GM23338 (cell line): ENCODE measurements at regions not wholly inside any gene's neighbourhood (a gene's known extent, or its start where the extent isn't known, plus 50 kb on each side); places are given as distances from the start of the nearest gene placed in this dataset.

Source experiments
- CREB1 ChIP-seq: fragments of 250-450 bp; sonication (Bioruptor Pico); IDR thresholded peaks from 2 replicates; pipeline ENCODE4 v1.5.0; 2020; ENCODE audit warnings: low read depth, mild to moderate bottlenecking, moderate library complexity
- EZH2 ChIP-seq: fragments of 200-600 bp; sonication (generic); IDR thresholded peaks from one replicate; pipeline ENCODE4 v1.8.0; 2017; ENCODE audit warnings: antibody characterized with exemption, mild to moderate bottlenecking, low read depth; ENCODE audit not compliant: unreplicated experiment
- EZH2phosphoT487 ChIP-seq: fragments of 200-600 bp; sonication (generic); IDR thresholded peaks from one replicate; pipeline ENCODE4 v1.8.1; 2018; ENCODE audit warnings: antibody characterized with exemption; ENCODE audit not compliant: unreplicated experiment
- JUNB ChIP-seq: IDR thresholded peaks from one replicate; pipeline ENCODE4 v1.6.1; 2016; ENCODE audit warnings: antibody characterized with exemption; ENCODE audit not compliant: unreplicated experiment
- NANOG ChIP-seq: IDR thresholded peaks from 2 replicates; pipeline ENCODE4 v1.6.1; 2016; ENCODE audit warnings: antibody characterized with exemption, borderline replicate concordance
- POLR2AphosphoS5 ChIP-seq: IDR thresholded peaks from 2 replicates; pipeline ENCODE4 v1.6.1; 2016; ENCODE audit warnings: antibody characterized with exemption, low read depth
- ZNF114 ChIP-seq: fragments of 250-450 bp; sonication (Bioruptor Pico); IDR thresholded peaks from 2 replicates; pipeline ENCODE4 v1.5.0; 2020; ENCODE audit warnings: mild to moderate bottlenecking, moderate library complexity
- ZNF331 ChIP-seq: fragments of 250-450 bp; sonication (Bioruptor Pico); IDR thresholded peaks from 2 replicates; pipeline ENCODE4 v1.5.0; 2020; ENCODE audit warnings: low read depth, mild to moderate bottlenecking, moderate library complexity
- TF ChIP-seq, protein P1 (sequence below), 2 experiments: fragments of 200-600 bp in 1 of 2; sonication (generic) in 1 of 2; conservative IDR thresholded peaks; 2 replicates each; pipeline versions ENCODE4 v1.5.1 to v1.6.1; 2016 to 2017; ENCODE audit warnings: antibody characterized with exemption in 2 of 2, low read depth in 2 of 2, mild to moderate bottlenecking in 2 of 2, moderate library complexity in 1 of 2
- TF ChIP-seq, protein P2 (sequence below): fragments of 250-450 bp; sonication (Bioruptor Pico); IDR thresholded peaks from 2 replicates; pipeline ENCODE4 v1.5.0; 2020; ENCODE audit warnings: mild to moderate bottlenecking, moderate library complexity
- TF ChIP-seq, protein P3 (sequence below): IDR thresholded peaks from one replicate; pipeline ENCODE4 v1.6.1; 2018; ENCODE audit warnings: antibody characterized with exemption; ENCODE audit not compliant: unreplicated experiment
- TF ChIP-seq, protein P4 (sequence below): IDR thresholded peaks from 2 replicates; pipeline ENCODE4 v1.6.1; 2016; ENCODE audit warnings: antibody characterized with exemption

DNA sequence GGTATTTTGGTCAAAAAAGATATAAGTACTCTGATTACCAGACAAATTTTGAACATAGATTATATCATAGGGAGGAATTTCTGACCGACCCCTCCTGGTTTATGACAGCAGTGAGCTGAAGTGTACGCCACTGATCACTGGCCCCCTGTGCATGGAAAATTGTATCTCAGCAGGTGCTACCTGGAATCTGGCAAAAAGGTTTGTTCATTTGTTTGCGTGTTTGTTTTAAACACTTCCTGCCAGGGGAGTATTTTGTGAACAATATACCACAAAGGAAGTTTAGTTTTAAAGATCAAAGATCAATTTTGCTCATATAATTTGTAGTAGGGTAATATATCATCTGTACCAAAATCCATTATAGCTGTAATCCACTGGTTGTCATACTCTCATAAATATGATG, 219.7 kb upstream of the TENM3 start:
- TF ChIP-seq, protein P1, sequence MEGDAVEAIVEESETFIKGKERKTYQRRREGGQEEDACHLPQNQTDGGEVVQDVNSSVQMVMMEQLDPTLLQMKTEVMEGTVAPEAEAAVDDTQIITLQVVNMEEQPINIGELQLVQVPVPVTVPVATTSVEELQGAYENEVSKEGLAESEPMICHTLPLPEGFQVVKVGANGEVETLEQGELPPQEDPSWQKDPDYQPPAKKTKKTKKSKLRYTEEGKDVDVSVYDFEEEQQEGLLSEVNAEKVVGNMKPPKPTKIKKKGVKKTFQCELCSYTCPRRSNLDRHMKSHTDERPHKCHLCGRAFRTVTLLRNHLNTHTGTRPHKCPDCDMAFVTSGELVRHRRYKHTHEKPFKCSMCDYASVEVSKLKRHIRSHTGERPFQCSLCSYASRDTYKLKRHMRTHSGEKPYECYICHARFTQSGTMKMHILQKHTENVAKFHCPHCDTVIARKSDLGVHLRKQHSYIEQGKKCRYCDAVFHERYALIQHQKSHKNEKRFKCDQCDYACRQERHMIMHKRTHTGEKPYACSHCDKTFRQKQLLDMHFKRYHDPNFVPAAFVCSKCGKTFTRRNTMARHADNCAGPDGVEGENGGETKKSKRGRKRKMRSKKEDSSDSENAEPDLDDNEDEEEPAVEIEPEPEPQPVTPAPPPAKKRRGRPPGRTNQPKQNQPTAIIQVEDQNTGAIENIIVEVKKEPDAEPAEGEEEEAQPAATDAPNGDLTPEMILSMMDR (conservative IDR thresholded peaks at IDR 0.05; ENCODE audit: low read depth in 2 of 2), result no peak
- TF ChIP-seq EZH2phosphoT487, result no peak
- TF ChIP-seq, protein P2, sequence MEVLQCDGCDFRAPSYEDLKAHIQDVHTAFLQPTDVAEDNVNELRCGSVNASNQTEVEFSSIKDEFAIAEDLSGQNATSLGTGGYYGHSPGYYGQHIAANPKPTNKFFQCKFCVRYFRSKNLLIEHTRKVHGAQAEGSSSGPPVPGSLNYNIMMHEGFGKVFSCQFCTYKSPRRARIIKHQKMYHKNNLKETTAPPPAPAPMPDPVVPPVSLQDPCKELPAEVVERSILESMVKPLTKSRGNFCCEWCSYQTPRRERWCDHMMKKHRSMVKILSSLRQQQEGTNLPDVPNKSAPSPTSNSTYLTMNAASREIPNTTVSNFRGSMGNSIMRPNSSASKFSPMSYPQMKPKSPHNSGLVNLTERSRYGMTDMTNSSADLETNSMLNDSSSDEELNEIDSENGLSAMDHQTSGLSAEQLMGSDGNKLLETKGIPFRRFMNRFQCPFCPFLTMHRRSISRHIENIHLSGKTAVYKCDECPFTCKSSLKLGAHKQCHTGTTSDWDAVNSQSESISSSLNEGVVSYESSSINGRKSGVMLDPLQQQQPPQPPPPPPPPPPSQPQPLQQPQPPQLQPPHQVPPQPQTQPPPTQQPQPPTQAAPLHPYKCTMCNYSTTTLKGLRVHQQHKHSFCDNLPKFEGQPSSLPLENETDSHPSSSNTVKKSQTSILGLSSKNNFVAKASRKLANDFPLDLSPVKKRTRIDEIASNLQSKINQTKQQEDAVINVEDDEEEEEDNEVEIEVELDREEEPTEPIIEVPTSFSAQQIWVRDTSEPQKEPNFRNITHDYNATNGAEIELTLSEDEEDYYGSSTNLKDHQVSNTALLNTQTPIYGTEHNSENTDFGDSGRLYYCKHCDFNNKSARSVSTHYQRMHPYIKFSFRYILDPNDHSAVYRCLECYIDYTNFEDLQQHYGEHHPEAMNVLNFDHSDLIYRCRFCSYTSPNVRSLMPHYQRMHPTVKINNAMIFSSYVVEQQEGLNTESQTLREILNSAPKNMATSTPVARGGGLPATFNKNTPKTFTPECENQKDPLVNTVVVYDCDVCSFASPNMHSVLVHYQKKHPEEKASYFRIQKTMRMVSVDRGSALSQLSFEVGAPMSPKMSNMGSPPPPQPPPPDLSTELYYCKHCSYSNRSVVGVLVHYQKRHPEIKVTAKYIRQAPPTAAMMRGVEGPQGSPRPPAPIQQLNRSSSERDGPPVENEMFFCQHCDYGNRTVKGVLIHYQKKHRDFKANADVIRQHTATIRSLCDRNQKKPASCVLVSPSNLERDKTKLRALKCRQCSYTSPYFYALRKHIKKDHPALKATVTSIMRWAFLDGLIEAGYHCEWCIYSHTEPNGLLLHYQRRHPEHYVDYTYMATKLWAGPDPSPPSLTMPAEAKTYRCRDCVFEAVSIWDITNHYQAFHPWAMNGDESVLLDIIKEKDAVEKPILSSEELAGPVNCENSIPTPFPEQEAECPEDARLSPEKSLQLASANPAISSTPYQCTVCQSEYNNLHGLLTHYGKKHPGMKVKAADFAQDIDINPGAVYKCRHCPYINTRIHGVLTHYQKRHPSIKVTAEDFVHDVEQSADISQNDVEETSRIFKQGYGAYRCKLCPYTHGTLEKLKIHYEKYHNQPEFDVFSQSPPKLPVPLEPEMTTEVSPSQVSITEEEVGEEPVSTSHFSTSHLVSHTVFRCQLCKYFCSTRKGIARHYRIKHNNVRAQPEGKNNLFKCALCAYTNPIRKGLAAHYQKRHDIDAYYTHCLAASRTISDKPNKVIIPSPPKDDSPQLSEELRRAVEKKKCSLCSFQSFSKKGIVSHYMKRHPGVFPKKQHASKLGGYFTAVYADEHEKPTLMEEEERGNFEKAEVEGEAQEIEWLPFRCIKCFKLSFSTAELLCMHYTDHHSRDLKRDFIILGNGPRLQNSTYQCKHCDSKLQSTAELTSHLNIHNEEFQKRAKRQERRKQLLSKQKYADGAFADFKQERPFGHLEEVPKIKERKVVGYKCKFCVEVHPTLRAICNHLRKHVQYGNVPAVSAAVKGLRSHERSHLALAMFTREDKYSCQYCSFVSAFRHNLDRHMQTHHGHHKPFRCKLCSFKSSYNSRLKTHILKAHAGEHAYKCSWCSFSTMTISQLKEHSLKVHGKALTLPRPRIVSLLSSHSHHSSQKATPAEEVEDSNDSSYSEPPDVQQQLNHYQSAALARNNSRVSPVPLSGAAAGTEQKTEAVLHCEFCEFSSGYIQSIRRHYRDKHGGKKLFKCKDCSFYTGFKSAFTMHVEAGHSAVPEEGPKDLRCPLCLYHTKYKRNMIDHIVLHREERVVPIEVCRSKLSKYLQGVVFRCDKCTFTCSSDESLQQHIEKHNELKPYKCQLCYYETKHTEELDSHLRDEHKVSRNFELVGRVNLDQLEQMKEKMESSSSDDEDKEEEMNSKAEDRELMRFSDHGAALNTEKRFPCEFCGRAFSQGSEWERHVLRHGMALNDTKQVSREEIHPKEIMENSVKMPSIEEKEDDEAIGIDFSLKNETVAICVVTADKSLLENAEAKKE (CRISPR knock-in tag), result no peak
- TF ChIP-seq, protein P3, sequence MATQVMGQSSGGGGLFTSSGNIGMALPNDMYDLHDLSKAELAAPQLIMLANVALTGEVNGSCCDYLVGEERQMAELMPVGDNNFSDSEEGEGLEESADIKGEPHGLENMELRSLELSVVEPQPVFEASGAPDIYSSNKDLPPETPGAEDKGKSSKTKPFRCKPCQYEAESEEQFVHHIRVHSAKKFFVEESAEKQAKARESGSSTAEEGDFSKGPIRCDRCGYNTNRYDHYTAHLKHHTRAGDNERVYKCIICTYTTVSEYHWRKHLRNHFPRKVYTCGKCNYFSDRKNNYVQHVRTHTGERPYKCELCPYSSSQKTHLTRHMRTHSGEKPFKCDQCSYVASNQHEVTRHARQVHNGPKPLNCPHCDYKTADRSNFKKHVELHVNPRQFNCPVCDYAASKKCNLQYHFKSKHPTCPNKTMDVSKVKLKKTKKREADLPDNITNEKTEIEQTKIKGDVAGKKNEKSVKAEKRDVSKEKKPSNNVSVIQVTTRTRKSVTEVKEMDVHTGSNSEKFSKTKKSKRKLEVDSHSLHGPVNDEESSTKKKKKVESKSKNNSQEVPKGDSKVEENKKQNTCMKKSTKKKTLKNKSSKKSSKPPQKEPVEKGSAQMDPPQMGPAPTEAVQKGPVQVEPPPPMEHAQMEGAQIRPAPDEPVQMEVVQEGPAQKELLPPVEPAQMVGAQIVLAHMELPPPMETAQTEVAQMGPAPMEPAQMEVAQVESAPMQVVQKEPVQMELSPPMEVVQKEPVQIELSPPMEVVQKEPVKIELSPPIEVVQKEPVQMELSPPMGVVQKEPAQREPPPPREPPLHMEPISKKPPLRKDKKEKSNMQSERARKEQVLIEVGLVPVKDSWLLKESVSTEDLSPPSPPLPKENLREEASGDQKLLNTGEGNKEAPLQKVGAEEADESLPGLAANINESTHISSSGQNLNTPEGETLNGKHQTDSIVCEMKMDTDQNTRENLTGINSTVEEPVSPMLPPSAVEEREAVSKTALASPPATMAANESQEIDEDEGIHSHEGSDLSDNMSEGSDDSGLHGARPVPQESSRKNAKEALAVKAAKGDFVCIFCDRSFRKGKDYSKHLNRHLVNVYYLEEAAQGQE, result no peak
- TF ChIP-seq EZH2, result no peak
- no peak for TF ChIP-seq POLR2AphosphoS5
- no peak for TF ChIP-seq CREB1 (CRISPR knock-in tag)
- TF ChIP-seq, protein P4, sequence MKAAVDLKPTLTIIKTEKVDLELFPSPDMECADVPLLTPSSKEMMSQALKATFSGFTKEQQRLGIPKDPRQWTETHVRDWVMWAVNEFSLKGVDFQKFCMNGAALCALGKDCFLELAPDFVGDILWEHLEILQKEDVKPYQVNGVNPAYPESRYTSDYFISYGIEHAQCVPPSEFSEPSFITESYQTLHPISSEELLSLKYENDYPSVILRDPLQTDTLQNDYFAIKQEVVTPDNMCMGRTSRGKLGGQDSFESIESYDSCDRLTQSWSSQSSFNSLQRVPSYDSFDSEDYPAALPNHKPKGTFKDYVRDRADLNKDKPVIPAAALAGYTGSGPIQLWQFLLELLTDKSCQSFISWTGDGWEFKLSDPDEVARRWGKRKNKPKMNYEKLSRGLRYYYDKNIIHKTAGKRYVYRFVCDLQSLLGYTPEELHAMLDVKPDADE, result no peak
- TF ChIP-seq NANOG, result no peak
- no peak for TF ChIP-seq JUNB
- TF ChIP-seq ZNF114 (CRISPR knock-in tag), result no peak
- TF ChIP-seq ZNF331, result no peak
